ENCODE measurements at regions not wholly inside any gene's neighbourhood (a gene's known extent, or its start where the extent isn't known, plus 50 kb on each side); places are given as distances from the start of the nearest gene placed in this dataset.

GRCh38 chr1:229047161-229047839 is 223.6 kb upstream of the RAB4A start:
- WGBS (ENCODE audit: low lambda C conversion rate), result 52% methylated on average over 8 of the region's 8 CpGs

More at GRCh38 chr1:229047161-229047839, 223.6 kb upstream of the RAB4A start:
- BruUV-seq (replicated peaks), result no TSS peak
- DNase-seq (ENCODE audit: low spot score), result no peak
- Histone ChIP-seq H3K9me3 (ENCODE audit: low read length) (no peaks in the 10 kb centered on the region), H4K20me1 (ENCODE audit: insufficient read depth, low read length) (no peaks in the 10 kb centered on the region), H3K36me3 (replicated peaks in 1 of 2; ENCODE audit: control insufficient read depth in 1 of 2, insufficient read depth in 2 of 2, low read length in 2 of 2) (no peaks in the 10 kb centered on the region), H3K27ac (ENCODE audit: extremely low read length, insufficient read depth, low read length) (no peak overlapping the region), H3K79me2 (ENCODE audit: insufficient read depth, low read length) (no peaks in the 10 kb centered on the region), H3K27me3 (ENCODE audit: control insufficient read depth in 1 of 2, insufficient read depth in 2 of 2, low read length in 2 of 2) (no peaks in the 10 kb centered on the region), H3K4me3 (replicated peaks in 1 of 3; ENCODE audit: insufficient read depth in 1 of 3, low read depth in 2 of 3, low read length in 3 of 3) (no peak overlapping the region), H3K9ac (ENCODE audit: insufficient read depth, low read depth, low read length) (no peak overlapping the region), H3K4me1 (ENCODE audit: insufficient read depth, low read length) (no peaks in the 10 kb centered on the region; the same call in 1 of the 2 replicates), H2AFZ (ENCODE audit: low read length) (no peak overlapping the region), H3K4me2 (ENCODE audit: low read depth, low read length) (no peak overlapping the region)
- in situ Hi-C loops (cut with HindIII; ENCODE audit: extremely low pct_ligation_motif_present, low pct_unique_long_range_greater_than_20kb), result no loop called here
- ATAC-seq, result no peak
- POLR2A ChIA-PET, result no interaction called here
- CTCF ChIA-PET (ENCODE audit: low intra/inter-chr PET ratio, low total read pairs), result no interaction called here
- intact Hi-C loops (cut with micrococcal nuclease; ENCODE audit: unreplicated experiment), result no loop called here
- no peak for TF ChIP-seq ZNF766 (CRISPR knock-in tag; IDR thresholded peaks at IDR 0.05; ENCODE audit: borderline replicate concordance)
- TF ChIP-seq, protein P1, sequence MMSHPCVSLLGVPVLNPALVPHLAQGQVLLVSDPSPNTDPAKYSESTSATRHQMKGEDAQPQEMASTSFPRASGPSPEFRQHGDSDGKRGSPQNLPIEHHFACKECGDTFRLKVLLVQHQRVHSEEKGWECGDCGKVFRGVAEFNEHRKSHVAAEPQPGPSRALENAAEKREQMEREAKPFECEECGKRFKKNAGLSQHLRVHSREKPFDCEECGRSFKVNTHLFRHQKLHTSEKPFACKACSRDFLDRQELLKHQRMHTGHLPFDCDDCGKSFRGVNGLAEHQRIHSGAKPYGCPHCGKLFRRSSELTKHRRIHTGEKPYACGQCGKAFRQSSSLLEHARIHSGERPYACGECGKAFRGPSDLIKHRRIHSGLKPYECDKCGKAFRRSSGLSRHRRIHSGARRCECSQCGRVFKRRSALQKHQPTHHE (CRISPR knock-in tag; IDR thresholded peaks at IDR 0.05; ENCODE audit: borderline replicate concordance), result no peak
- TF ChIP-seq, protein P2, sequence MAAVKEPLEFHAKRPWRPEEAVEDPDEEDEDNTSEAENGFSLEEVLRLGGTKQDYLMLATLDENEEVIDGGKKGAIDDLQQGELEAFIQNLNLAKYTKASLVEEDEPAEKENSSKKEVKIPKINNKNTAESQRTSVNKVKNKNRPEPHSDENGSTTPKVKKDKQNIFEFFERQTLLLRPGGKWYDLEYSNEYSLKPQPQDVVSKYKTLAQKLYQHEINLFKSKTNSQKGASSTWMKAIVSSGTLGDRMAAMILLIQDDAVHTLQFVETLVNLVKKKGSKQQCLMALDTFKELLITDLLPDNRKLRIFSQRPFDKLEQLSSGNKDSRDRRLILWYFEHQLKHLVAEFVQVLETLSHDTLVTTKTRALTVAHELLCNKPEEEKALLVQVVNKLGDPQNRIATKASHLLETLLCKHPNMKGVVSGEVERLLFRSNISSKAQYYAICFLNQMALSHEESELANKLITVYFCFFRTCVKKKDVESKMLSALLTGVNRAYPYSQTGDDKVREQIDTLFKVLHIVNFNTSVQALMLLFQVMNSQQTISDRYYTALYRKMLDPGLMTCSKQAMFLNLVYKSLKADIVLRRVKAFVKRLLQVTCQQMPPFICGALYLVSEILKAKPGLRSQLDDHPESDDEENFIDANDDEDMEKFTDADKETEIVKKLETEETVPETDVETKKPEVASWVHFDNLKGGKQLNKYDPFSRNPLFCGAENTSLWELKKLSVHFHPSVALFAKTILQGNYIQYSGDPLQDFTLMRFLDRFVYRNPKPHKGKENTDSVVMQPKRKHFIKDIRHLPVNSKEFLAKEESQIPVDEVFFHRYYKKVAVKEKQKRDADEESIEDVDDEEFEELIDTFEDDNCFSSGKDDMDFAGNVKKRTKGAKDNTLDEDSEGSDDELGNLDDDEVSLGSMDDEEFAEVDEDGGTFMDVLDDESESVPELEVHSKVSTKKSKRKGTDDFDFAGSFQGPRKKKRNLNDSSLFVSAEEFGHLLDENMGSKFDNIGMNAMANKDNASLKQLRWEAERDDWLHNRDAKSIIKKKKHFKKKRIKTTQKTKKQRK (IDR thresholded peaks at IDR 0.05; ENCODE audit: low read length), result no peak
- no peak for TF ChIP-seq STAG1 (CRISPR knock-in tag; IDR thresholded peaks at IDR 0.05)
- no peak for FAIRE-seq

Measured in HepG2 (cell line).